ENCODE measurements at regions not wholly inside any gene's neighbourhood (a gene's known extent, or its start where the extent isn't known, plus 50 kb on each side); places are given as distances from the start of the nearest gene placed in this dataset.
"Not testable (repeated sequence)": the region's sequence is repeated elsewhere in the genome, so short reads cannot be mapped to it uniquely, and the experiment has no call there.

- Histone ChIP-seq H3K36me3 (ENCODE audit: low read depth) (no peaks in the 10 kb centered on the region), H3K9me3 (no peaks in the 10 kb centered on the region), H3K4me1 (ENCODE audit: low read depth) (peaks cover 5% of the 10 kb centered on the region), H3K4me3 (no peak overlapping the region)
- intact Hi-C loops (cut with DNase I, micrococcal nuclease): no loop called here
- ATAC-seq: no peak
- no peak for DNase-seq
- TF ChIP-seq, protein P1, sequence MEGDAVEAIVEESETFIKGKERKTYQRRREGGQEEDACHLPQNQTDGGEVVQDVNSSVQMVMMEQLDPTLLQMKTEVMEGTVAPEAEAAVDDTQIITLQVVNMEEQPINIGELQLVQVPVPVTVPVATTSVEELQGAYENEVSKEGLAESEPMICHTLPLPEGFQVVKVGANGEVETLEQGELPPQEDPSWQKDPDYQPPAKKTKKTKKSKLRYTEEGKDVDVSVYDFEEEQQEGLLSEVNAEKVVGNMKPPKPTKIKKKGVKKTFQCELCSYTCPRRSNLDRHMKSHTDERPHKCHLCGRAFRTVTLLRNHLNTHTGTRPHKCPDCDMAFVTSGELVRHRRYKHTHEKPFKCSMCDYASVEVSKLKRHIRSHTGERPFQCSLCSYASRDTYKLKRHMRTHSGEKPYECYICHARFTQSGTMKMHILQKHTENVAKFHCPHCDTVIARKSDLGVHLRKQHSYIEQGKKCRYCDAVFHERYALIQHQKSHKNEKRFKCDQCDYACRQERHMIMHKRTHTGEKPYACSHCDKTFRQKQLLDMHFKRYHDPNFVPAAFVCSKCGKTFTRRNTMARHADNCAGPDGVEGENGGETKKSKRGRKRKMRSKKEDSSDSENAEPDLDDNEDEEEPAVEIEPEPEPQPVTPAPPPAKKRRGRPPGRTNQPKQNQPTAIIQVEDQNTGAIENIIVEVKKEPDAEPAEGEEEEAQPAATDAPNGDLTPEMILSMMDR (IDR thresholded peaks at IDR 0.05): no peak
Observed at GRCh38 chr2:180254872-180255271, 247.8 kb upstream of the CWC22 start.

DNA sequence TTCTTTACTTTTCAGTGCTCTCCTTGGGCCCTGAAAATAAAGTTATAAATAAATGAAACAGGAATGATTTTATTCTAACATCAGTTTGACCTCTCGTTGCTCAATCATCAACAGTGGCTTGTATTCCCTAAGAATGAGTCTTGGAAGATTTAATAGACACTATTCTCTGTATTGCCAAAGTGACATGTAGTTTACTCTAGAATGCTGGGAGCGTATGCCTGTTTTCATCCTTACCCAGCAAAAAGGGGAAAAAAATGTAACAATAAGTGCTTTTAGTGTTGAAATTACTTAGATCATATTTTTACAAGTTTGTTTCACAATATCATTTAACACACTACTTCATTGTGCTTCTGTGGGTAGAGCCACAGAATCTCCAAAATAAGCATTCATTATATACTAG, 240.6 kb upstream of the CWC22 start:
- Histone ChIP-seq H3K4me1 (ENCODE audit: low read depth) (no peaks in the 10 kb centered on the region), H3K9me3 (no peaks in the 10 kb centered on the region), H3K36me3 (ENCODE audit: low read depth) (no peaks in the 10 kb centered on the region), H3K4me3 (no peak overlapping the region)
- intact Hi-C loops (cut with DNase I, micrococcal nuclease): no loop called here
- DNase-seq (no peak), ATAC-seq (no peak)
- TF ChIP-seq, protein P1 (IDR thresholded peaks at IDR 0.05): no peak

- ATAC-seq (no peak), DNase-seq (no peak)
- Histone ChIP-seq H3K4me1 (ENCODE audit: low read depth) (no peaks in the 10 kb centered on the region), H3K4me3 (no peak overlapping the region), H3K36me3 (ENCODE audit: low read depth) (no peaks in the 10 kb centered on the region), H3K9me3 (no peaks in the 10 kb centered on the region)
- TF ChIP-seq, protein P1 (IDR thresholded peaks at IDR 0.05): no peak
- intact Hi-C loops (cut with DNase I, micrococcal nuclease): no loop called here
Observed at GRCh38 chr2:180246268-180246667, 239.2 kb upstream of the CWC22 start.

GRCh38 chr2:180240774-180241173, 233.7 kb upstream of the CWC22 start:
- no peak for ATAC-seq
- Histone ChIP-seq H3K36me3 (ENCODE audit: low read depth) (no peaks in the 10 kb centered on the region), H3K4me3 (no peak overlapping the region), H3K4me1 (ENCODE audit: low read depth) (no peaks in the 10 kb centered on the region), H3K9me3 (no peaks in the 10 kb centered on the region)
- intact Hi-C loops (cut with DNase I, micrococcal nuclease): no loop called here
- DNase-seq: peak in 1 of 3 donors; percentile 8
- TF ChIP-seq, protein P1 (IDR thresholded peaks at IDR 0.05): no peak

- intact Hi-C loops (cut with DNase I, micrococcal nuclease): no loop called here
- Histone ChIP-seq H3K4me3 (no peak overlapping the region), H3K4me1 (ENCODE audit: low read depth) (no peaks in the 10 kb centered on the region), H3K36me3 (ENCODE audit: low read depth) (no peaks in the 10 kb centered on the region), H3K9me3 (no peaks in the 10 kb centered on the region)
- DNase-seq (peak in 1 of 3 donors; percentile 13), ATAC-seq (no peak)
- TF ChIP-seq, protein P1 (IDR thresholded peaks at IDR 0.05): no peak
Observed at GRCh38 chr2:180238729-180239128, 231.6 kb upstream of the CWC22 start.

DNA sequence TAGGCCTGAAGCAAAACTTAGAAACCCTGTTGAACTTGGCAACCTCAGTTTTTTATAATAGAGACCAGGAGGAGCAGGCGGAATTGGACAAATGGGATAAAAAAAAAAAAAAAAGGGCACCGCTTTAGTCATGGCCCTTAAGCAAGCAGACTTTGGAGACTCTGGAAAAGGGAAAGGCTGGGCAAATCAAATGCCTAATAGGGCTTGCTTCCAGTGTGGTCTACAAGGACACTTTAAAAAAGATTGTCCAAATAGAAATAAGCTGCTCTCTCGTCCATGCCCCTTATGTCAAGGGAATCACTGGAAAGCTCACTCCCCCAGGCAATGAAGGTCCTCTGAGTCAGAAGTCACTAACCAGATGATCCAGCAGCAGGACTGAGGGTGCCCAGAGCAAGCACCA, 229.0 kb upstream of the CWC22 start:
- H3K9me3 ChIP-seq; H3K36me3 ChIP-seq (ENCODE audit: low read depth); DNase-seq; intact Hi-C loops (cut with DNase I, micrococcal nuclease); H3K4me1 ChIP-seq (ENCODE audit: low read depth); H3K4me3 ChIP-seq; ATAC-seq: not testable (repeated sequence)

GRCh38 chr2:180235506-180235905, 228.4 kb upstream of the CWC22 start:
- DNase-seq; H3K4me1 ChIP-seq (ENCODE audit: low read depth); intact Hi-C loops (cut with DNase I, micrococcal nuclease); H3K9me3 ChIP-seq; ATAC-seq; H3K4me3 ChIP-seq; H3K36me3 ChIP-seq (ENCODE audit: low read depth): not testable (repeated sequence)

GRCh38 chr2:180234991-180235390, 227.9 kb upstream of the CWC22 start:
- H3K9me3 ChIP-seq; ATAC-seq; DNase-seq; intact Hi-C loops (cut with DNase I, micrococcal nuclease); H3K4me1 ChIP-seq (ENCODE audit: low read depth); H3K36me3 ChIP-seq (ENCODE audit: low read depth); H3K4me3 ChIP-seq: not testable (repeated sequence)
